Muscle of back (tissue), 3 donors: ENCODE measurements at regions not wholly inside any gene's neighbourhood (a gene's known extent, or its start where the extent isn't known, plus 50 kb on each side); places are given as distances from the start of the nearest gene placed in this dataset.

Source experiments
- DNase-seq, 3 donors: peaks; one replicate each; pipeline versions ENCODE4 v3.0.0 to v3.0.0-alpha.2; 2013

- no peak for DNase-seq
These were observed 1040.1 kb upstream of the LRRN3 start for GRCh38 chr7:110050785-110051184.

GRCh38 chr7:110051372-110051771, 1039.6 kb upstream of the LRRN3 start:
- no peak for DNase-seq

DNA sequence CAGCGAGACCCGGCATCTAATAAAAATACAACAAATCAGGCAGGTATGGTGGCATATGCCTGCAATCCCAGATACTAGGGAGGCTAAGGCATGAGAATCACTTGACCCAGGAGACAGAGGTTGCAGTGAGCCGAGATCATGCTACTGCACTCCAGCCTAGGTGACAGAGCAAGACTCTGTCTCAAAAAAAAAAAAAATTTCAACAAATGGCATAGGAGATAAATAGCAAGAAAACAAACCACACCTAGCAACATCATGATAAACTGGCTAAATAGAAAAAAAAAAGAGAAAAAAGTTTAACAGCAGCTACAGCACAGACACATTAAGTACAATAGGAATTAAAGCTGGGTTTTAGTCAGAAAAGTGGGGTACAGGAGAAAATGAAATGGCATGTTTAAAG, 1034.6 kb upstream of the LRRN3 start:
- DNase-seq: no peak

DNA sequence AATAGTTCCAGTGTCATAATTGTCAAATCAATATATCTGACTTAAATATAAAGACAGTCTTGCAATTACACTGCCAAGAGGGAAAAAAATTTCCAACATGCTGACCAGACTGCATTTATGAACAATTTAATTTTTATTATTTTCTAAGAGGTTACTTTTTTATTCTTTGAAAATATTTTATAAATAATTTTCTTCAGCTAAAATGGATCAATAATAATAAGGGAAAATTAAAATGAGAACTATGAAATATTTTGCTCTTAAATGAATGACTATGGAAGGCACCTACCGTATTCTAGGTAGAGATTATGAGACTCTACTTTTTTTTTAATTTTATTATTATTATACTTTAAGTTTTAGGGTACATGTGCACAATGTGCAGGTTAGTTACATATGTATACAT, 1032.5 kb upstream of the LRRN3 start:
- DNase-seq: no peak

DNA sequence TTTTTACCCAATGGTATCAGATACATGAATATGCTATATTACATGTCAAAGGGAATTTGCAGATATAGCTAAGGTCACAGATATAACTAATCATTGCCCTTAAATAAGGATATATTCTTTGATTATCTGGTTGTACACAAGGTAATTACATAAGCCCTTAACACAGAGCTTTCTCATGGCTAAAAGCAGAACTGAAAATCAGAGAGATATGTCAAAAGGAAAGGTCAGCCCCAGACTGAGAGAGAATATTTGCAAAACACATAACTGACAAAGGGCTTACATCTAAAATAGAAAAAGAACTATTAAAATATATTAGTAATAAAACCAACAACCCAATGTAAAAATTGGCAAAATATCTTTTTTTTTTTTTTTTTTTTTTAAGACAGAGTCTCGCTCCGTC, 1029.5 kb upstream of the LRRN3 start:
- DNase-seq: no peak

DNA sequence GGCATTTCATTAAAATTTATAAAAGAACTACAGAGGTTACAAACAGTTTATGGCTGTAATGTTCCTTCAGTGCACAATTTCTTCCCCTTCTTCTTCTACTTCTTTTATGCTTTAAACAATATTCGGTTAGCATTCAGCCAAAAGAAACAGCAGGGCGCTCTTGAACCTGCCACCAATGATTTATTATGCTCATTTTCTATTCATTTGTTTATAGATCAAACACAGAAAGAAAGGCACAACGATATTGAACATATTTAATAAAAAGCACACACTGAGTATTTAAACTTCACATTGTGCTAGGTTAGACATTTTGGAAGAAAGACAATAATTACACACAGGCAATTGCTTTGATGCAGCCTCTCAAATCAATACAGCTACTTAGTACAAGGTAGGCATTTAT, 1025.8 kb upstream of the LRRN3 start:
- no peak for DNase-seq

DNA sequence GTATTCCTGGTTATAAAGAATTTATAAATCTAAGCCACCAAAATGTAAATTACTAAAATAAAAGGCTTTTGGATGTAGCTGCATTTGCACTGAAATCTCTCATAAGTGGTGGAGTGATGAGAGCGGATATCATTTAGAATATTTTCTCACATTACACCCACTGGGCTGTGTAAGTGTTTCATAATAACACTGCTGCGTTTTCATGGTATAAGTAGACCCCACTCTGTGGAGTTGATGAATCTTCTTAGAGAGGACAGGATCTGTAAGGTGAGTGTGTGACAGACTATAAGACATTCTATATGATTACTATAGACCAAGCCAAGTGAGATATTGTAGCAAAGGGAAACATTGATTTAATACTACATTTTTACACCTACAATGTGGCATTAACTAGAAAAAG, 1024.1 kb upstream of the LRRN3 start:
- DNase-seq: no peak

GRCh38 chr7:110071192-110071591, 1019.7 kb upstream of the LRRN3 start:
- DNase-seq: peak in 1 of 3 donors; percentile 2

- no peak for DNase-seq
These were observed 1015.5 kb upstream of the LRRN3 start for GRCh38 chr7:110075450-110075849.

DNA sequence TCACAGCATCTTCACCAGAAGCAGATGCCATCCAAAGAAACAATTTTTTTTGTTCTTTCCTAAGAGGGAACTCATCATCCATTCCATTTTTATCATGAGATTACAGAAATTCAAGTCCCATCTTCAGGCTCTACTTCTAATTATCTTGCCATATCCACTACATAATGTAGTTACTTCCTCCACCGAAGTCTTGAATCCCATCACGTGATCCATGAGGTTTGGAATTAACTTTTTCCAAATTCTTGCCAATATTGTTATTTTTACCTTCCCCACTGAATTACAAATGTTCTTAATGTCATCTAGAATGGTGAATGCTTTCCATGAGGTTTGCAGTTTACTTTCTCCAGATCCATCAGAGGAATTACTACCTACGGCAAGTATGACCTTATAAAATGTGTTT, 1014.7 kb upstream of the LRRN3 start:
- DNase-seq: no peak

GRCh38 chr7:110084181-110084807, 1006.6 kb upstream of the LRRN3 start:
- no peak for DNase-seq

- no peak for DNase-seq
These were observed 1000.7 kb upstream of the LRRN3 start for GRCh38 chr7:110090110-110090820.

DNA sequence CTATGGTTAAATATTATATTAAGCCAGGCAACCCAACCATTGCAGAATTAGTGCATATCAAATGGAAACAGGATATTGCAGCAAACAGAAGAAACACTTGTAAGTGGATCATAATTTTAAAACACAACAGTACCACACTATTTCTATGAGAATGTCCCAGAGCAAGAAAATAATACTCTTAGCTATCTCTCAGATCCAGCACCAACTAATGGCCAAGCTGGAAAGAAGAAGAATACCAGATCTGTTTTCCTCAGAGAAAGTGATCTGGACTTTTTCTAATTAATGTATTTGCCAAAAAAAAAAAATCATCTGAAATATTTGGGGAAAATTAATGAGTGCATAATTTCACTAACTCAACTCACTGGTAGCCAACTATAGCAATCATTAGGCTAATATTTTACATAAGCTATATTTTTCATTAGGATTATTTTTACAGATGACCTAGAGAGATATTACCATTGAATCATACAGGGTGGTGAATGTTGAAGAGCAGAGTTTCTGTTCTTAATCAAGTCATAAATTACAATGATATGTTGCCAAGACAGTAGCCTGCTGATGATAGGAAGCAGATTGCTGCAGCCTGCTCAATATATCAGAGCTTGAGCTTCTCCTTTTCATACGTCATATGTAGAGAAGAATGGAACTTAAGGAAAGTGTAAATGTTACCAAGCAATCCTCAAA, 995.4 kb upstream of the LRRN3 start:
- no peak for DNase-seq

DNA sequence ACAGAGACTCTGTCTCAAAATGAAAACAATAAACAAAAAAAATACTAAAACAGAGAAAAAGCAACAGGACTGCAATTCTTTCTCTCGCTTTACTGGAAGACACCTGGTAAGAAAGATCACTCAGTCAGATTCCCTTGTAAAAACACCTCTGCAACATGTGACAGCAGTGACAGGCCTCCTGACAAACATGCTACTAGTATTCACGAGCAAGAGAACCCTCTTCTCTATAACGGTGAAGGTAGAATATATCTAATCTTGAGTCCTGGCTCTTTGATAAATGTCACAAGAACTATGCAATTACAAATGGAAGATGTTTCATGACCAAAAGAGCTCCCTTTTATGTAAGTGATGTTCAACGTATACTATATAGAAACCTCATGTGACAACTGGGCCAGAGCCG, 986.7 kb upstream of the LRRN3 start:
- no peak for DNase-seq

DNA sequence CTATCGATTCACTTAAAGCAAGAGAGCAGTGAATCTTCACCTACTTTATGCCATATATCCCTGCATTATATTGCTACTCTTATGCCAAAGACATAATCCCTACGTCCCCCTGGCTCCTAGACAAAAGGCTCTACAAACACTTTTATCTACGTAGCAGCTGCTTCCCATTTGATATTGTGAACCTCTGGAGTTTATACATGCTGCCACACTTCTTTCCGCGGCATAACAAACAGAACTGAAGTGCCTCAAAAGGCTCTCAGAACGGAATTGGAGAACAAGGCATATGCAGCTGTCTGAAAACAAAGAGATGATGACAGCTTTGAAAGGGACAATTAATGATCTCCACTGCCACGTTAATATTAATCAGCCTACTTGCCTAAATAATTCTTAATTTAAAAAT, 985.6 kb upstream of the LRRN3 start:
- no peak for DNase-seq

DNA sequence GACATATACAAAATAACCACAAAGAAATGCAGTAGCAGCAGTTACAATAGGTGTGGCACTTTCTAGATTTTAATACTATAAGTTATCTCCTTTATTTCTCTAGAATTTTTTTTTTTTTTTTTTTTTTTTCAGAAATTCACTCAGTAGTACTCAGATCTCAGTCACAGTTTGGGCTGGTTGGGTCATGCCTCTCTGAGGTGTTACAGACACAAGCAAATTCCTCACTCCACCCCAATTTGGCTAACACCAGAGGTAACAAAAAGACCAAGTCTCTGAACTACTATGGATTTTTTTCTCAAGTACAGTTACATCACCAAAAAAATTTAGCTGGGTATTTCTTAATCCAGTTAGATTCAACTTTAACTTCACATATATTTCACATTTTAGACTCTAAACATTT, 985.1 kb upstream of the LRRN3 start:
- DNase-seq: no peak

DNA sequence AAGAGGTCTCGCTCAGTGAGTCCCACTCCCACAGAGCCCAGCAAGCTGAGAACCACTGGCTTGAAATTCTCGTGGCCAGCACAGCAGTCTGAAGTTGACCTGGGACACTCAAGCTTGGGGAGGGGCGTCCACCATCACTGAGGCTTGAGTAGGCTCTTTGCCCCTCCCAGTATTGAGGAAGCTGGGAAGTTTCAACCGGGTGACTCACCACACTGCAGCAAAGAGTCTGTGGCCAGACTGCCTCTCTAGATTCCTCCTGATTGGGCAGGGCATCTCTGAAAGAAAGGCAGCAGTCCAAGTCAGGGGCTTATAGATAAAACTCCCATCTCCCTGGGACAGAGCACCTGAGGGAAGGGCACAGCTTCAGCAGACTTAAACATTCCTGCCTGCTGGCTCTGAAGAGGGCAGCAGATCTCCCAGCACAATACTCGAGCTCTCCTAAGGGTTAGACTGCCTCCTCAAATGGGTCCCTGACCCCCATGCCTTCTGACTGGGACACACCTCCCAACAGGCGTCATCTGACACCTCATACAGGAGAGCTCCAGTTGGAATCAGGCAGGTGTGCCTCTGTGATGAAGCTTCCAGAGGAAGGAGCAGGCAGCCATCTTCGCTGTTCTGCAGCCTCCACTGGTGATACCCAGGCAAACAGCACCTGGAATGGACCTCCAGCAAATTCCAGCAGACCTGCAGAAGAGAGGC, 970.9 kb upstream of the LRRN3 start:
- DNase-seq: no peak

DNA sequence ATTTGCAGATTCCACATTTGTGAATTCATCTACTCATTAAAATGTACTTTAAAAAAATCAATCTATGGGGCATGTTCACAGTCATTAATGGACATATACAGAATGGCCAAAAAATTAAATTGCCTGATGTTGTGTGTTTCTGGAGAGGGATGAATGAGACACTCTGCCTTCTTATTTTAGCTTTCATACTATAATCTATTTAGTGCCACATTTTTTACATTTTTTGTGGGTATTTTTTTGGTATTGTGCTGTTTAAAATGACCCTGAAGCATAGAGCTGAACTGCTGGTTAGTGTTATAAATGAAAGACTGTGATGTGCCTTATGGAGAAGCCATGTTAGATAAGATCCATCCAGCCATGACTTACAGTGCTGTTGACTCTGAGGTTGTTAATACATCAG, 961.8 kb upstream of the LRRN3 start:
- no peak for DNase-seq

DNA sequence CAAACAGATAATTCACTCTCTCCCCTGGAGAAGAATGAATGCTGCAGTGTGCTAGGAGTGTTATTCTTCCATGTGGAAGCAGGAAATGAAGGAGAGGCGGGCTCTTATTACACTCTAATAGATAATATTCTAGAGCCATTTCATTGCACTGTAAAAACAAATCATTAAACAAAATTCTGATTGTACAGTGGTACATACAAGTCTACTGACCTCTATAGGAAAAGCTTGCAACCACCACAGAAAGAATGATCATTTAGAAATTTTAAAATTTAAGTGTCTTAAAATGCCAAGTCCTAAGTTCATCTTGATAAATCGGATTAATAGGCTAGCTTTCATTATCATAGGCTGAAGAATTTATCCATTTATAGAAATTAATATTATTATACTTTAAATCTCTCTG, 960.3 kb upstream of the LRRN3 start:
- no peak for DNase-seq

DNA sequence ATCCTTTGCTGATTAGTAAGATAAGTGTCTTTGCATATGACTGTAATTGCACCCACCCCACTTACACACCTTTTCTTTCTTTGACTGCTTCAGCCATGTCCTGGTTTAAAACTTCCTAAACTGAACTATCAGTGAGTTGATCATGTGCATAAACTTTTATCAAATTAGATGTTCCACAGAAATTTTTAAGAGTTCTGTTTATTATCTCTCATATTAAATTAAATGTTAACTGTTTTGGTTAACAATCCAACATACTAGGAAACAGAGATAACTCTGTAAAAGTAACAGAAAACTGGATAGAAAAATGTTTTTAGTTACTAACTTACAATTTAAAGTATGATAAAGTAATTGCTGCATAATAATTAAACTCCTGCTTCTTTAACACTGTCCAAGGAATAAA, 959.6 kb upstream of the LRRN3 start:
- no peak for DNase-seq

- no peak for DNase-seq
These were observed 951.9 kb upstream of the LRRN3 start for GRCh38 chr7:110139056-110139455.

- no peak for DNase-seq
These were observed 947.9 kb upstream of the LRRN3 start for GRCh38 chr7:110142939-110143526.
